GM12872 (cell line): ENCODE measurements at regions not wholly inside any gene's neighbourhood (a gene's known extent, or its start where the extent isn't known, plus 50 kb on each side); places are given as distances from the start of the nearest gene placed in this dataset.

Experiments used
- CTCF ChIP-seq: IDR thresholded peaks from 3 replicates; pipeline ENCODE4 v1.5.1; 2011; ENCODE audit warnings: low read depth, mild to moderate bottlenecking, low read length, moderate library complexity; ENCODE audit not compliant: insufficient read depth

DNA sequence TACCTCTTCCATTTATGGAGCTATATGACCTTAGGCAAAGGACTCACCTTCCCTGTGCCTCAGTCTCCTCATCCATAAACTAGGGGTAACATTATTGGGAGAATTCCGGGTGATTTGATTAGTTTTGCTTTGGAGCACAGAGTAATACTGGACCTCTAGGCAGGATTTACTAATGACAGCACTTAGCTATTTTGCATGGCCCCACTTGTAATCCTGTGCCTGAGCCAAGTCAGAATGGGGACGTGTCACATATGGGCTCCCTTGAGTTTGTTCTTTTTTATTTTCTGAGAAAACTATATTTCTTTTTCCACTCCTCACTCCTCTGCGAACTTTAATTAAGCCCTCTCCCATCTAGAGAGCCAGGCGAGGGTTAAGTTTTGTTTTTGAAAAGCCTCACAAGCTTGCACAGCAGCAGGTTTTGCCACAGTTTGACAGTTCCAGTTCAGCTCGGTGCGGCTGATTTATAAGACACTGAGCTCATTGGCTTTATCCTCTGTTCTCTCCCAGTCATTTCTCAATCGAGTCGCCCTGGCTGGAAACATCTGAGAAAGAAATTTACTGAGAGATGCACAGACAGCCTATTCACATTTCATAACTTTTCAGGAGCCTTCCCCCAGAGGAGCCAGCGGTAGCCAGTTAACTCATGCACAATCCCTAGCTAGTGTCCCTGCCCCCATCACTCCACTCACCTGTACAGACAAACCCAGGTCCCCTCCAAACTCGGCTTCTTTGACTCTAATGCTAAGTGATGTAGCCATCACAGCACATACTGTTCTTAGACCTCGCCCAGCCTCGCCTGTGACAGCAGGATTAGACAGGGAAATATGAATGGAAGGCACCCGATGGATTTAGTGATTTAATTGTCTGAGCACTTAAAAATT, 441.9 kb upstream of the NPVF start:
- TF ChIP-seq CTCF: no peak

DNA sequence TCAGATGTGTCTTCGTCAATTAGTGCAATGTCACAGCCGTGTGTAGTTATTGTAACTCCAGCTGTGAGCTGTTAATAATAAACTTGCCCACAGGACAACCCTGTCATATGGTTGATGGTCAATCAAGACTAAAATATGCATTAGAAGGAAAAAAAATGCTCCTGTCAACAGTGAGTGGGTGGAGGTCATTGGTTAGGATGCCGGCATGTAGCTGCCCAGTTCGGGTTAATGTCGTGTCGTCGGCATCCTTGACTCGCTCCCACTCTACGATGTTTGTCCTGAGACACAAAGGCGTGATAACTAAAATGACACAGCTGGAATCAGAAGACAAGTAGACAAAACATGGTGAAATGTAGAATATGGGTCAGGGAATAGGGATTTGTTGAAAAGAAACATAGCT, 442.8 kb upstream of the NPVF start:
- TF ChIP-seq CTCF: no peak

GRCh38 chr7:25672496-25672895, 444.2 kb upstream of the NPVF start:
- no peak for TF ChIP-seq CTCF

DNA sequence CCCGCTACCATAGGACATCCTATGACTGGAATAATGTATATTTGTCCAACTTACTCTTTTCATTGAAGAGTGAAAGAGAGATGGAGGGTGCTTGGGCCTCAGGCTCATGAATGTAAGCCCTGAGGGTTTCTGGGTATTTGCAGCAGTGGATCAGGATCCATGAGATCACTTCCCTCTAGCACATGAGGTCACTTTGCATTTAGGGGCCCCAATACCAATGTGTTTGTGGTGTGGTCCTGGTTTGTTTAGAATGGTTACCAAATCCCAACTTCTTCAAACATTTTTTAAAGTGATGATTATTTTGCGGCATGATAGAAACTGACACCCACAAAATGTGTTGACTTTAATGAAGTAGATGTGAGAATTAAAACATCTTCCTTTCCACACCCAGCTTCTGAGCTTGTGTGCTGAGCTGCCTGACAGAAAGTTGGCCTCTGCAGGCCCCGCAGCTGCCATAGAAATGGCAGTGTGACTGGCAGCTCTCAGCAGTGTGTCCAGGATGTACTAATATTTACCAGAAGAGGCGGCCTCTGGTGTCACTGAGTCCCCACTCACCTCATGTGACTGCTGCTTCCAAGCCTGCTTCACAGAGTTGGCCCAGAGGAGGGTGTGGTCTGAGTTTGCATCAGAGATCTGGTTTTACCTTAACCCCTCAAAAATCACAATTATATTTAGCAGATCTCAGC, 447.6 kb upstream of the NPVF start:
- no peak for TF ChIP-seq CTCF

- TF ChIP-seq CTCF: no peak
These were observed 449.3 kb upstream of the NPVF start for GRCh38 chr7:25677595-25677994.

- no peak for TF ChIP-seq CTCF
These were observed 449.9 kb upstream of the NPVF start for GRCh38 chr7:25678215-25678614.

- no peak for TF ChIP-seq CTCF
These were observed 452.4 kb upstream of the NPVF start for GRCh38 chr7:25680636-25681035.
